H1 (cell line): ENCODE measurements at regions not wholly inside any gene's neighbourhood (a gene's known extent, or its start where the extent isn't known, plus 50 kb on each side); places are given as distances from the start of the nearest gene placed in this dataset.

ENCODE experiments used
- CTCF ChIA-PET: fragments of 300-600 bp; sonication (Branson Sonifier 250); formaldehyde crosslinking; loops from one replicate; lab custom pipeline; 2021; ENCODE audit not compliant: partially characterized antibody; lab: Charles Lee
- POLR2A ChIA-PET: fragments of 300-600 bp; sonication (Branson Sonifier 250); formaldehyde crosslinking; loops from one replicate; lab custom pipeline; 2021; ENCODE audit warnings: inconsistent platforms; ENCODE audit not compliant: partially characterized antibody; lab: Charles Lee
- DNase-seq, 2 experiments: peaks; one replicate each; pipeline versions ENCODE4 v3.0.0 to v3.0.0-alpha.2; 2010 to 2022; ENCODE audit warnings: low spot score in 2 of 2, low read depth in 1 of 2, mixed read lengths in 1 of 2
- FAIRE-seq: peaks from 2 replicates; lab custom pipeline; 2011; peaks lifted over from hg19 to GRCh38; lab: Jason Lieb, UNC
- H2AFZ ChIP-seq: 2 replicates; pipeline ENCODE4 v1.8.1; 2012; ENCODE audit warnings: low read length, inconsistent platforms
- H2AK5ac ChIP-seq: 2 replicates; pipeline ENCODE4 v1.6.1; 2013; ENCODE audit warnings: low read depth, low read length
- H2BK120ac ChIP-seq: replicated peaks from 2 replicates; pipeline ENCODE3; 2013; ENCODE audit warnings: low read depth, low read length, inconsistent platforms
- H2BK12ac ChIP-seq: 2 replicates; pipeline ENCODE4 v1.6.1; 2013; ENCODE audit warnings: low read depth, low read length
- H2BK15ac ChIP-seq: 2 replicates; pipeline ENCODE4 v1.6.1; 2013; ENCODE audit warnings: low read length
- H2BK20ac ChIP-seq: 2 replicates; pipeline ENCODE4 v1.6.1; 2013; ENCODE audit warnings: low read length
- H2BK5ac ChIP-seq: 2 replicates; pipeline ENCODE4 v1.6.1; 2013; ENCODE audit warnings: low read depth, low read length
- H3K14ac ChIP-seq: 2 replicates; pipeline ENCODE4 v1.6.1; 2013; ENCODE audit warnings: inconsistent platforms; ENCODE audit not compliant: insufficient read length
- H3K18ac ChIP-seq: 2 replicates; pipeline ENCODE4 v1.6.1; 2013; ENCODE audit warnings: low read length; ENCODE audit errors: extremely low read depth
- H3K23ac ChIP-seq: 2 replicates; pipeline ENCODE4 v1.6.1; 2013; ENCODE audit warnings: inconsistent platforms; ENCODE audit not compliant: insufficient read length
- H3K23me2 ChIP-seq: 2 replicates; pipeline ENCODE4 v1.6.1; 2013; ENCODE audit warnings: low read depth, low read length
- H3K27ac ChIP-seq: 2 replicates; pipeline ENCODE4 v1.6.1; 2011; ENCODE audit warnings: low read depth, low read length, inconsistent platforms
- H3K27me3 ChIP-seq, 4 experiments: replicated peaks in 1 of 4; 1 replicate in 1 of 4; 2 replicates in 3 of 4; pipeline versions ENCODE4 v1.6.1 to v1.8.1; 2011 to 2013; ENCODE audit warnings: low read length in 3 of 4, mild to moderate bottlenecking in 3 of 4, inconsistent platforms in 2 of 4, mixed read lengths in 2 of 4, moderate library complexity in 1 of 4; ENCODE audit not compliant: control insufficient read depth in 3 of 4, insufficient read depth in 3 of 4; ENCODE audit errors: extremely low read depth in 1 of 4
- H3K36me3 ChIP-seq, 4 experiments: 2 replicates each; pipeline versions ENCODE4 v1.6.1 to v1.8.1; 2011 to 2013; ENCODE audit warnings: mild to moderate bottlenecking in 4 of 4, low read length in 3 of 4, moderate library complexity in 2 of 4, control low read depth in 1 of 4, inconsistent platforms in 1 of 4; ENCODE audit not compliant: insufficient read depth in 4 of 4, control insufficient read depth in 2 of 4
- H3K4ac ChIP-seq: replicated peaks from 2 replicates; pipeline ENCODE3; 2013; ENCODE audit warnings: low read length, low read depth, mixed read lengths, inconsistent platforms; ENCODE audit not compliant: insufficient read length
- H3K4me1 ChIP-seq, 4 experiments: replicated peaks in 1 of 4; 1 replicate in 1 of 4; 2 replicates in 3 of 4; pipeline versions ENCODE4 v1.6.1 to v1.8.1; 2011 to 2013; ENCODE audit warnings: low read length in 3 of 4, inconsistent platforms in 2 of 4, mixed read lengths in 1 of 4; ENCODE audit not compliant: insufficient read depth in 4 of 4, control insufficient read depth in 3 of 4
- H3K4me2 ChIP-seq, 2 experiments: 2 replicates each; pipeline versions ENCODE4 v1.6.1 to v1.8.1; 2011 to 2013; ENCODE audit warnings: low read depth in 2 of 2, low read length in 2 of 2, control low read depth in 1 of 2, inconsistent platforms in 1 of 2, mild to moderate bottlenecking in 1 of 2; ENCODE audit not compliant: insufficient read depth in 1 of 2
- H3K4me3 ChIP-seq, 4 experiments: fragments of 200-600, 300-600 bp in 1 of 4; sonication (generic), shearing (Covaris generic), sonication (Bioruptor Twin) in 1 of 4; 2 replicates each; pipeline versions ENCODE4 v1.5.1 to v1.8.1; 2011 to 2016; ENCODE audit warnings: low read length in 4 of 4, low read depth in 3 of 4, control low read depth in 2 of 4, inconsistent platforms in 2 of 4, mild to moderate bottlenecking in 2 of 4, mixed read lengths in 1 of 4, moderate library complexity in 1 of 4; ENCODE audit not compliant: insufficient read depth in 2 of 4; ENCODE audit errors: extremely low read depth in 1 of 4
- H3K56ac ChIP-seq: replicated peaks from 2 replicates; pipeline ENCODE3; 2013; ENCODE audit warnings: low read depth, mild to moderate bottlenecking, mixed read lengths, low read length, inconsistent platforms; ENCODE audit not compliant: insufficient read length
- H3K79me1 ChIP-seq: 2 replicates; pipeline ENCODE4 v1.6.1; 2013; ENCODE audit warnings: low read depth, low read length, control low read depth
- H3K79me2 ChIP-seq, 2 experiments: 2 replicates each; pipeline versions ENCODE4 v1.6.1 to v1.8.1; 2012 to 2013; ENCODE audit warnings: low read length in 2 of 2, mild to moderate bottlenecking in 2 of 2, inconsistent platforms in 1 of 2; ENCODE audit not compliant: insufficient read depth in 2 of 2, control insufficient read depth in 1 of 2
- H3K9ac ChIP-seq, 4 experiments: replicated peaks in 1 of 4; 1 replicate in 1 of 4; 2 replicates in 3 of 4; pipeline versions ENCODE4 v1.6.1 to v1.8.1; 2011 to 2013; ENCODE audit warnings: low read depth in 3 of 4, low read length in 3 of 4, control low read depth in 2 of 4, mild to moderate bottlenecking in 2 of 4, moderate library complexity in 2 of 4, inconsistent platforms in 1 of 4; ENCODE audit errors: extremely low read depth in 1 of 4
- H3K9me3 ChIP-seq, 2 experiments: 2 replicates each; pipeline versions ENCODE4 v1.6.1 to v1.8.1; 2012 to 2013; ENCODE audit warnings: mild to moderate bottlenecking in 2 of 2, moderate library complexity in 2 of 2, control low read depth in 1 of 2, inconsistent platforms in 1 of 2, low read depth in 1 of 2, low read length in 1 of 2, mixed read lengths in 1 of 2; ENCODE audit not compliant: insufficient read depth in 2 of 2
- H4K20me1 ChIP-seq, 2 experiments: replicated peaks in 1 of 2; 2 replicates each; pipeline versions ENCODE3 to v1.8.1; 2011 to 2013; ENCODE audit warnings: inconsistent platforms in 2 of 2, low read length in 2 of 2, mild to moderate bottlenecking in 1 of 2; ENCODE audit not compliant: insufficient read depth in 2 of 2, control insufficient read depth in 1 of 2
- H4K5ac ChIP-seq: 2 replicates; pipeline ENCODE4 v1.6.1; 2013; ENCODE audit warnings: low read length, low read depth, mixed read lengths, inconsistent platforms; ENCODE audit not compliant: insufficient read length
- H4K8ac ChIP-seq: 2 replicates; pipeline ENCODE4 v1.8.0; 2013; ENCODE audit warnings: mild to moderate bottlenecking, moderate library complexity, low read length, inconsistent platforms; ENCODE audit not compliant: insufficient read depth; ENCODE audit errors: extremely low read depth
- H4K91ac ChIP-seq: replicated peaks from 2 replicates; pipeline ENCODE3; 2013; ENCODE audit warnings: low read length, mixed read lengths, inconsistent platforms; ENCODE audit not compliant: insufficient read length
- ASH2L ChIP-seq: fragments of 200-600, 300-600 bp; sonication (generic); IDR thresholded peaks from one replicate; pipeline ENCODE4 v1.7.1; 2017; ENCODE audit warnings: low read length
- CBX8 ChIP-seq: fragments of 300-800, 300-1000 bp; sonication (generic); IDR thresholded peaks from 2 replicates; pipeline ENCODE4 v1.7.1; 2016; ENCODE audit warnings: low read depth, low read length, borderline replicate concordance
- CHD2 ChIP-seq: IDR thresholded peaks from 2 replicates; pipeline ENCODE4 v1.6.1; 2012; ENCODE audit warnings: low read length, improper control_type of control experiment
- EGR1 ChIP-seq: IDR thresholded peaks from 2 replicates; pipeline ENCODE4 v1.6.1; 2011; ENCODE audit warnings: low read depth, low read length, borderline replicate concordance
- FOSL1 ChIP-seq: IDR thresholded peaks from 2 replicates; pipeline ENCODE4 v1.6.1; 2011; ENCODE audit warnings: mild to moderate bottlenecking, low read depth, low read length, moderate library complexity; ENCODE audit not compliant: insufficient read depth
- GABPA ChIP-seq: IDR thresholded peaks from 2 replicates; pipeline ENCODE4 v1.6.1; 2011; ENCODE audit warnings: mild to moderate bottlenecking, low read length, moderate library complexity, borderline replicate concordance; ENCODE audit not compliant: insufficient read depth
- GTF2F1 ChIP-seq: IDR thresholded peaks from 2 replicates; pipeline ENCODE4 v1.6.1; 2012; ENCODE audit warnings: low read depth, low read length, improper control_type of control experiment, borderline replicate concordance
- MAFK ChIP-seq: IDR thresholded peaks from 2 replicates; pipeline ENCODE4 v1.6.1; 2012; ENCODE audit warnings: low read depth, mild to moderate bottlenecking, improper control_type of control experiment, low read length
- NANOG ChIP-seq: IDR thresholded peaks from 2 replicates; pipeline ENCODE4 v1.6.1; 2011; ENCODE audit warnings: low read length, low read depth, mild to moderate bottlenecking, inconsistent platforms; ENCODE audit not compliant: insufficient read depth, poor library complexity, severe bottlenecking
- PHF8 ChIP-seq: fragments of 200-600 bp; sonication (generic); conservative IDR thresholded peaks from 2 replicates; pipeline ENCODE4 v1.7.1; 2012; ENCODE audit warnings: low read depth, mild to moderate bottlenecking, inconsistent platforms, low read length, moderate library complexity
- POLR2A ChIP-seq, 2 experiments: IDR thresholded peaks; 1 replicate in 1 of 2; 2 replicates in 1 of 2; pipeline ENCODE4 v1.6.1; 2011; ENCODE audit warnings: low read depth in 2 of 2, low read length in 2 of 2, mild to moderate bottlenecking in 2 of 2; ENCODE audit errors: control extremely low read depth in 1 of 2
- SIN3A ChIP-seq, 2 experiments: IDR thresholded peaks in 1 of 2; conservative IDR thresholded peaks in 1 of 2; 2 replicates each; pipeline ENCODE4 v1.6.1; 2011 to 2012; ENCODE audit warnings: low read length in 2 of 2, improper control_type of control experiment in 1 of 2, low read depth in 1 of 2, mild to moderate bottlenecking in 1 of 2
- SIX5 ChIP-seq: IDR thresholded peaks from 2 replicates; pipeline ENCODE4 v1.6.1; 2011; ENCODE audit warnings: mild to moderate bottlenecking, low read depth, low read length
- SP4 ChIP-seq: IDR thresholded peaks from 2 replicates; pipeline ENCODE4 v1.6.1; 2012; ENCODE audit warnings: low read length, inconsistent platforms
- WGBS, 2 experiments: shearing (Covaris generic) in 1 of 2; methylation state at CpG; one replicate each; pipeline versions ENCODE4 v1.1.6 to v1.1.7; 2013 to 2015; ENCODE audit warnings: low lambda C conversion rate in 2 of 2, mixed read lengths in 2 of 2, inconsistent platforms in 1 of 2, low coverage in 1 of 2, missing lambda C conversion rate in 1 of 2; ENCODE audit not compliant: insufficient replicate concordance in 2 of 2, insufficient coverage in 1 of 2, insufficient read length in 1 of 2; ENCODE audit errors: extremely low coverage in 1 of 2, missing lambda C conversion rate in 1 of 2; 5-methylcytosine and 5-hydroxymethylcytosine counted together
- TF ChIP-seq, protein P1 (sequence below): IDR thresholded peaks from 2 replicates; pipeline ENCODE4 v1.6.1; 2011; ENCODE audit warnings: low read depth, mild to moderate bottlenecking, low read length; ENCODE audit not compliant: insufficient read depth

DNA sequence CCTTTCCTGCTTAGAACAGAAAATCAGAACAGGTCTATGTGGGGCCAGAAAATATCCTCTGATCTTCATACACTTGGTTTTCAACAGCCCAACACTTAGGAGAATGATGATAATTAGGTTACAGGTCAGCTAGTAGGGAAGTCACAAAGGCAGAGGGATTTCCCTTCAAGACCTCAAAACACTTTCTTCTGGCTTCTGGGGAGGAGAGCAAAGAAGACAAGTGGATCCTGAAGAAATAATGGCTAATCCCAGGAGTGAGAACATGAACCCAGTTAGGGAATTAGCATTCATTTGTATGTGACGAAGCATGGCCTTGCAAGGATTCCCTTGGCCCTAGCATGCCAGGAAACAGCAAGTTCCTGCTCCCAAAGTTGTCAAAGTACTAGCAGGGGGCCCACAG is 223.3 kb downstream of the BCAT1 start:
- Histone ChIP-seq H3K36me3 (no peaks in the 10 kb centered on the region), H3K18ac (no peak overlapping the region), H3K4me2 (no peak overlapping the region), H3K23me2 (no peaks in the 10 kb centered on the region), H4K91ac (no peak overlapping the region), H3K27ac (no peak overlapping the region), H3K4me1 (no peaks in the 10 kb centered on the region)
- POLR2A ChIA-PET = no interaction called here
- TF ChIP-seq EGR1 (no peak), PHF8 (no peak), ASH2L (no peak), SIN3A (conservative IDR thresholded peaks at IDR 0.05 in 1 of 2, IDR thresholded peaks at IDR 0.05 in 1 of 2; ENCODE audit: low read depth in 1 of 2, low read length in 2 of 2) (no peak), POLR2A (IDR thresholded peaks at IDR 0.05; ENCODE audit: control extremely low read depth in 1 of 2, low read depth in 2 of 2, low read length in 2 of 2) (no peak), CHD2 (no peak), SIX5 (no peak), CBX8 (no peak), GABPA (no peak), MAFK (no peak), FOSL1 (no peak), NANOG (no peak), SP4 (no peak), GTF2F1 (no peak)
- TF ChIP-seq, protein P1, sequence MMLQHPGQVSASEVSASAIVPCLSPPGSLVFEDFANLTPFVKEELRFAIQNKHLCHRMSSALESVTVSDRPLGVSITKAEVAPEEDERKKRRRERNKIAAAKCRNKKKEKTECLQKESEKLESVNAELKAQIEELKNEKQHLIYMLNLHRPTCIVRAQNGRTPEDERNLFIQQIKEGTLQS = no peak
- TF ChIP-seq, all 59 proteins: peak for 0
- Histone ChIP-seq H2BK20ac (no peak overlapping the region), H3K4ac (no peak overlapping the region), H2BK5ac (no peak overlapping the region), H2BK120ac (no peak overlapping the region), H4K8ac (no peak overlapping the region), H3K79me1 (no peaks in the 10 kb centered on the region), H3K27me3 (no peaks in the 10 kb centered on the region), H2AFZ (no peak overlapping the region), H4K20me1 (no peaks in the 10 kb centered on the region), H2BK12ac (no peak overlapping the region), H2AK5ac (no peak overlapping the region), H3K9ac (no peak overlapping the region), H3K23ac (no peak overlapping the region), H4K5ac (no peak overlapping the region), H3K9me3 (no peaks in the 10 kb centered on the region; a peak in 2 of 4 replicates), H3K56ac (no peak overlapping the region), H3K4me3 (no peak overlapping the region), H3K14ac (no peak overlapping the region), H2BK15ac (no peak overlapping the region), H3K79me2 (no peaks in the 10 kb centered on the region)
- WGBS, 2 experiments = 75% methylated on average over 1 of the region's 1 CpG; no CpG with 5 or more reads in 1 of the 2 experiments
- CTCF ChIA-PET = no interaction called here
- no peak for DNase-seq
- FAIRE-seq = no peak
